ENCODE measurements at regions not wholly inside any gene's neighbourhood (a gene's known extent, or its start where the extent isn't known, plus 50 kb on each side); places are given as distances from the start of the nearest gene placed in this dataset.
A peak's percentile ranks its signal among the peaks of the same experiment; 100 is the strongest.

DNA sequence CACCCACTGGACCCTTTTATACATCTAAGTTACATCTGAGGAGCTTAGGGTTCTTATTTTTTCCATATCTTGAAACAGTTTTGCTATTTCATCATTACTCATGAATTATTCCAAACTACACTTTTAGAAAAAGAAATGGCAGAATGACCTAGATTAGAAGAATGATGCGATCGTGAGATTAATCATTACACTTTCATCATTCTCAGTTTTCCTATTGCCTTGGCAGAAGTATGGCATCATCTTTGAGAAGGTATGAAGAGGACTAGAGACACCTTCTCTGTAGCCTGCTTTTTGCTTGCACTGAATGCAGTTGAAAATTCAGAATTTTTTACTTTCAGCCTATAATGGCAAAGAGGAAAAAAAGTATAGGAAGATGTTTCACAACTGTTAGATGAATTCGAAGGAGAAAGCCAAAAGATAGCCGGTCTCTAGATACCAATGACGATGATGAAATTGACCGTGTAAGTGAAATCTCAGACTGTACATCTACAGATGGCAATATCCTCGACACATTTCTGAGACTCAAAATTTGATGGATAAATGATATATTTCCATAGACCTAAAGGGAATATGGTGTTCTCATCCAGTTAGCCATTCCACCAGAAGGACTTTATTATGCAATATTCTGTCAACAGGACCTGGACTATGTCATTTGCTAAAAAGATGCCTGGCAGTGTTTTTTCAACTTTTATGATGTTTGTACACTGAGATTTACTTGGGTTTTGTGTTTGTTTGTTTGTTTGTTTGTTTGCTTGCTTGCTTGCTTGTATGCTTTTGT lies 191.8 kb downstream of the TOMM20 start:
- no peak for DNase-seq (ENCODE audit: low read depth)

GRCh38 chr1:234934611-234935033 lies 194.0 kb downstream of the TOMM20 start:
- peak; percentile 38 for DNase-seq (ENCODE audit: low read depth)

DNA sequence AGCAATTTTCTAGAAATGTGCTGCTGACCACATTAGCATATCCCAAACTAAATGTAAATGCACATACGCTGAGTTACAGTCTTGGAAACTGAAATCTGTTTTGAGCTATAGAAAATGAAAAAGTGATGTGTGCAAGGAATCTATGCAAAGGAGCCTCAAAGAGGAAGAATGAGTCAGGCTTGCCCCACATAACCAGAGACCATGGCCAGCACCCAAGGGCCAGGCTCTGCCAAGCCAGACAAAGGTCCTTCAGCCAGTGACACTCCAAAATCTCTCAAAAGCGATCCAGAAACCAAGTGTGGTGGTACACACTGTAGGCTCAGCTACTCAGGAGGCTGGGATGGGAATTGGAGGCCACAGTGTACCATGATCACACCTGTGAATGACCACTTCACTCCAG lies 195.2 kb downstream of the TOMM20 start:
- DNase-seq (ENCODE audit: low read depth), result peak; percentile 69

GRCh38 chr1:234932511-234933430 lies 195.9 kb downstream of the TOMM20 start:
- no peak for DNase-seq (ENCODE audit: low read depth)

GRCh38 chr1:234932106-234932505 lies 196.5 kb downstream of the TOMM20 start:
- DNase-seq (ENCODE audit: low read depth), result no peak

- DNase-seq (ENCODE audit: low read depth), result no peak
These were observed 197.1 kb downstream of the TOMM20 start for GRCh38 chr1:234931404-234931973.

GRCh38 chr1:234929369-234929768 lies 199.3 kb downstream of the TOMM20 start:
- no peak for DNase-seq (ENCODE audit: low read depth)

GRCh38 chr1:234928642-234929041 lies 200.0 kb downstream of the TOMM20 start:
- DNase-seq (ENCODE audit: low read depth), result no peak

DNA sequence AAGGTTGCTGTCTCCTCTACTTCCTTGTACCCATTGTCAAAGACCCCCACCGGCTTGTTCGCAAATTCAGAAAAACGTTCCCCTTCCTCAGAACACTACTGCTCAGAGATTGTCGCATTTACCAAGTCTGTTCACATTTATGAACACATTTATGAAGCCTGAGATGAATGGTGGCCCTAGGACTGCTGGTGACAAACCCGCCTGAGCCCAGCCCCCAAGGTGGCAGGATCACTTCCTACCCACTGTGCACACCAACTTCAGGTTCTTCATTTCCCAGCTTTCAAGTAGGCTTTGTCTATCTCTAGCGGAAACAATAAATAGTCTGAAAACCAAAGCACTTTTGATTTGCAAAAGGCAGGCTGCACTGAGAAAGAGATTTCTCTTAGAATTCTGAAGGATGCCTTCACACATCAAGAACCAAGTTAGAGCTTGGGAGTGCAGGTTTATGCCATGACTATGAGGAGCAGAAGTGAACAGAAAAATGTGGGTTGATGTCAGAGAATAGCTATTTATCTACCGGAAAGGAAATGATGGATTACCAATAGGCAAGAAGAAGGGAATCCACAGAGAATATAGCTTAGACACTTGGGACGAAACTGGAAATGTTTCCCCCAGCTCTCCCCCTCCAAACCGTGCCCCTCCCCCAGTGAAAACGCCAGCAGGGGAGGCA lies 200.5 kb downstream of the TOMM20 start:
- no peak for DNase-seq (ENCODE audit: low read depth)

DNA sequence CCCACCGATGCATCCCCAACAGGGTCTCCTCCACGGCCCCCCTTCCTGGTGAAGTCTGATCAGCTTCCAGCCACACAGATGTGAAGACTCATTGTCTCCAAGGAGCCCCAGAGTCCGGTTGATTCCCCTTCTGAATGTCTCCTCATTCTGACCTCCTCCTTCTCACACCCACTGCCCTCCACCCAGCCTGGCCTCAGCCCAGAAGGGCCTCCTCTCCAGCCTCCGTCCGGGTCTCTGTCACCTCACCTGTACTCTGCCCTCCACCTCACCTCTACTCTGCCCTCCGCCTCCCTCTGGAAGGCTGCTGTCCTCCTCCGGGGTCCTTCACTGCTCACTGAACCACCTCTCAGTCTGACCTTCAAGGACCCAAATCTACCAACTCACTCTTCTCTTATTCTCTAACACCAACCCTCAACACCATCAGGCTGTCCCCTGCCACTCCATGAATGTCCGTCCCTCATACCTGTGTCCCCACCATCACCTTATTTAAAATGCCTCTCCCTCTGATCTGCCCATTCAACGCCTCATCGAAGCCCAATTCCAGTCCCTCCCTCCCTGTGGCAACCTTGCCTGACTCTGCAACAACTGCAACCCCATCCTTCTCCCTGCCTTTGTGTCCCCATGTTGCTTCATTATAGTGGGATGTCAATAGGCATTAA lies 201.2 kb downstream of the TOMM20 start:
- no peak for DNase-seq (ENCODE audit: low read depth)

DNA sequence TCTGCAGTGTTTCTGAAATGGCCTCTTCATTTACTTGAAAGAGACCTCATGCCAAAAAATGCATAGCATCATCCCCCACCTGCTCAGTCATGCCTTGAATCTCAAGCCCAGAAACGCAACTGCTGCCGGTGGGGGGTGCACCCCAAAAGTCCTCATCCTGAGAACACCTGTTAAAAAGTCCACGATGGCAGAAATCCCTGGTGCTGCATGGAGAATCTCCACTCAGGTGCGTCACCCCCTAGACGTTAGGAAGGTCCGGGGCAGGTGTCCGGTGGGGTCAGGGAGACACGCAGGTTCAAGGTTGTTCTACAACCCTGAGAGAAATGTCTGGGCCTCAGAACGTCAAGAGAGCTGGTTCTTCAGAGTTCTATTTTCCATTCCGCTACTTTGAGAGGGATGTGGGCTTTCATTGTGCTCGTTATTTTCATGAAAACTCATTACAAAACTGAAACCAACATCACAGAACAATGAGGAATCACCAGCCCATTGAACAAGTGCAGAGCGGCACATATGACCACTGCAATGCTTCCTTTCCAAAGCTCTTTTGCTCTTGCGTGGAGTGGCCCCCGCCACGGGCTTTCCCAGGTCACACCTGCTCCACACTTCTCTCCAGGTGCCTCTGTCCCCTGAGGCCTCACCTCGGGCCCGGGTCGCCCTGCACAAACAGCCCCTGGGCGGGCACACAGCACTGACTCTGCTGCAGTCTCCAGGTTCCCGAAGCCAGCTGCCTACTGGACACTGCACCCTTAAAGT lies 201.9 kb downstream of the TOMM20 start:
- no peak for DNase-seq (ENCODE audit: low read depth)

- DNase-seq (ENCODE audit: low read depth), result no peak
These were observed 202.4 kb downstream of the TOMM20 start for GRCh38 chr1:234926264-234926558.

- DNase-seq (ENCODE audit: low read depth), result peak; percentile 95
These were observed 203.0 kb downstream of the TOMM20 start for GRCh38 chr1:234925440-234926263.

- DNase-seq (ENCODE audit: low read depth), result no peak
These were observed 203.9 kb downstream of the TOMM20 start for GRCh38 chr1:234924450-234925355.

GRCh38 chr1:234923626-234924025 lies 205.0 kb downstream of the TOMM20 start:
- DNase-seq (ENCODE audit: low read depth), result no peak

- no peak for DNase-seq (ENCODE audit: low read depth)
These were observed 205.7 kb downstream of the TOMM20 start for GRCh38 chr1:234922987-234923386.

- DNase-seq (ENCODE audit: low read depth), result no peak
These were observed 207.2 kb downstream of the TOMM20 start for GRCh38 chr1:234921266-234922062.

DNA sequence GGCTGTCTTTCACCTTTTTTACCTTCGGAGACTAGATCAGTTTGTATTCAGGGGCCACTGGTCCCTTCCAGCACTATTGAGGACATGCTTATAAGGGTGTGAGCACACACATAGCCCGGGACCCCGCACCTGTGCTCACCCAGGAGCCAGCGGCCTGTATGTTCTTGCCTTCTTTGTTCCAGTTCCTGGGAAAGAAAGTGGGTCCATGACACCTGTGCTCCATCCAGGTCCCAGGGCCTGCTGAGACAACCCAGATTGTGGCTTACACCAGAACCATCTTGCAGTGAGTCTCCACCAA lies 207.8 kb downstream of the TOMM20 start:
- DNase-seq (ENCODE audit: low read depth), result no peak

Measured in Daoy (cell line).